ENCODE measurements at regions not wholly inside any gene's neighbourhood (a gene's known extent, or its start where the extent isn't known, plus 50 kb on each side); places are given as distances from the start of the nearest gene placed in this dataset.

DNA sequence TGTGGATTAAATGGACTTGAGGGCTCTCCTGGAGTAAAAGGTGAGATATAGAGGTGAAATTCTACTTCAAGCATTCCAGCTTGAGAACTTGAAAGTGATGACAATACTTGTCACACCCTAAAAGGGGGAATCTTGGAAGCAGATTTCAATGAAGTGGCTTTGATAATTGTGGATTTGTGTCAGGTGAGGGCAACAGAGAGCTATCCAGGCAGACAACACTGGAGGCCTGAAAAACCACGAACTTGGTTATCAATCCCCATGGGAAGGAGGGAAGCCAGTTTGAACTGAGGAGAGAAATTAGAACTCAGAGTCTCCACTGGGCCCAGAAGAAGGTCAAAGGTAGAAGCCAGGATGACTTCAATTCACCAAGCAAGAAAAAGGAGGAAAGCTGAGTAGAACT is 263.9 kb downstream of the FIGN start:
- TF ChIP-seq EZH2 (IDR thresholded peaks at IDR 0.05; ENCODE audit: low read length, unreplicated experiment) (no peak), EZH2phosphoT487 (IDR thresholded peaks at IDR 0.05; ENCODE audit: borderline replicate concordance, low read length) (no peak)
- TF ChIP-seq, protein P1, sequence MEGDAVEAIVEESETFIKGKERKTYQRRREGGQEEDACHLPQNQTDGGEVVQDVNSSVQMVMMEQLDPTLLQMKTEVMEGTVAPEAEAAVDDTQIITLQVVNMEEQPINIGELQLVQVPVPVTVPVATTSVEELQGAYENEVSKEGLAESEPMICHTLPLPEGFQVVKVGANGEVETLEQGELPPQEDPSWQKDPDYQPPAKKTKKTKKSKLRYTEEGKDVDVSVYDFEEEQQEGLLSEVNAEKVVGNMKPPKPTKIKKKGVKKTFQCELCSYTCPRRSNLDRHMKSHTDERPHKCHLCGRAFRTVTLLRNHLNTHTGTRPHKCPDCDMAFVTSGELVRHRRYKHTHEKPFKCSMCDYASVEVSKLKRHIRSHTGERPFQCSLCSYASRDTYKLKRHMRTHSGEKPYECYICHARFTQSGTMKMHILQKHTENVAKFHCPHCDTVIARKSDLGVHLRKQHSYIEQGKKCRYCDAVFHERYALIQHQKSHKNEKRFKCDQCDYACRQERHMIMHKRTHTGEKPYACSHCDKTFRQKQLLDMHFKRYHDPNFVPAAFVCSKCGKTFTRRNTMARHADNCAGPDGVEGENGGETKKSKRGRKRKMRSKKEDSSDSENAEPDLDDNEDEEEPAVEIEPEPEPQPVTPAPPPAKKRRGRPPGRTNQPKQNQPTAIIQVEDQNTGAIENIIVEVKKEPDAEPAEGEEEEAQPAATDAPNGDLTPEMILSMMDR (conservative IDR thresholded peaks at IDR 0.05; ENCODE audit: low read depth, low read length) = peak; percentile 57

All from PC-3 (cell line).